ENCODE measurements at regions not wholly inside any gene's neighbourhood (a gene's known extent, or its start where the extent isn't known, plus 50 kb on each side); places are given as distances from the start of the nearest gene placed in this dataset.

DNA sequence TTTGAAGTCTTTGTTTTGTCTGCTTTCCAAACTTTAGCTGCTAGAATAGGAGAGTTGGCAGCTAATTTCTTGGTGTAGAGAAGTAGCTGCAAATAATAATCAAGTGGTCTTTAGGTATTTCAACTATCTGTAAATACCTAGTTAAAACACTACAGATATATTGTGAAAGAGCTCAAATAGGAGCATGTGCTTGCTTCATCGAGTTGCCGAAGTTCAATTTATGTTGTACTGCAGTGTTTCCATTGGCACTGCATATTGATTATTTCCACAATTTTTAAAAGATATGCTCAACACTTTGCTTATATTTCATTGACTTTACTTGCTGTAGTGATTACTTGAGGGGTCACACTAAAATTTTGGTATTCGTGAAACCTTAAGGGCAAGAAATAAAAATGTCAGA lies 131.6 kb upstream of the BMP4 start:
- 93% methylated on average over 3 of the region's 3 CpGs for WGBS, 2 donors (ENCODE audit: low coverage in 1 of 2)
- TF ChIP-seq, protein P1, sequence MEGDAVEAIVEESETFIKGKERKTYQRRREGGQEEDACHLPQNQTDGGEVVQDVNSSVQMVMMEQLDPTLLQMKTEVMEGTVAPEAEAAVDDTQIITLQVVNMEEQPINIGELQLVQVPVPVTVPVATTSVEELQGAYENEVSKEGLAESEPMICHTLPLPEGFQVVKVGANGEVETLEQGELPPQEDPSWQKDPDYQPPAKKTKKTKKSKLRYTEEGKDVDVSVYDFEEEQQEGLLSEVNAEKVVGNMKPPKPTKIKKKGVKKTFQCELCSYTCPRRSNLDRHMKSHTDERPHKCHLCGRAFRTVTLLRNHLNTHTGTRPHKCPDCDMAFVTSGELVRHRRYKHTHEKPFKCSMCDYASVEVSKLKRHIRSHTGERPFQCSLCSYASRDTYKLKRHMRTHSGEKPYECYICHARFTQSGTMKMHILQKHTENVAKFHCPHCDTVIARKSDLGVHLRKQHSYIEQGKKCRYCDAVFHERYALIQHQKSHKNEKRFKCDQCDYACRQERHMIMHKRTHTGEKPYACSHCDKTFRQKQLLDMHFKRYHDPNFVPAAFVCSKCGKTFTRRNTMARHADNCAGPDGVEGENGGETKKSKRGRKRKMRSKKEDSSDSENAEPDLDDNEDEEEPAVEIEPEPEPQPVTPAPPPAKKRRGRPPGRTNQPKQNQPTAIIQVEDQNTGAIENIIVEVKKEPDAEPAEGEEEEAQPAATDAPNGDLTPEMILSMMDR (IDR thresholded peaks at IDR 0.05), result no peak
- TF ChIP-seq POLR2AphosphoS5 (IDR thresholded peaks at IDR 0.05) (no peak), POLR2A (IDR thresholded peaks at IDR 0.05) (no peak), EP300 (IDR thresholded peaks at IDR 0.05) (no peak)

DNA sequence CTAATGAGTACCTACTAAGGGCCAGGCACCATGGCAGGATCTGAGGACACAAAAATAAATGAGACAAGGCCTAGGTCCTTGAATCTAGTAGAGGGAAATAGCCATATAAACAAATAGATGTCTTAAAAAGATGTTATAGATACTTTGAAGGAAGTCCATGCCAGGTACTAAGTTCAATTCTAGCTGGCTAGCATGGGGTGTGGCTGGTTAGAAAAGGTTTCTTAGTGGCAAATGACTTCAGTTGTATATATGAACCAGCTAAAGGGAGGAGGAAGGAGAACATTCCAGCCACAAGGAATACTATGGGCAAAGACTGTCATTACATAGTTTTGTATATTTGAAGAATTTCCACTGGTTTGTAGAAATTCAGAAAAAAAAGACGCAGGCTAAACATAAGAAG lies 133.6 kb upstream of the BMP4 start:
- WGBS, 2 donors (ENCODE audit: low coverage in 1 of 2), result 67 to 94% methylated on average over 1 of the region's 1 CpG
- no peaks in the 10 kb centered on the region for H3K27me3 ChIP-seq
- TF ChIP-seq POLR2AphosphoS5 (IDR thresholded peaks at IDR 0.05) (no peak), EP300 (IDR thresholded peaks at IDR 0.05) (no peak), POLR2A (IDR thresholded peaks at IDR 0.05) (no peak)
- TF ChIP-seq, protein P1 (IDR thresholded peaks at IDR 0.05), result no peak
- H3K9me3 ChIP-seq, result peaks cover 0 to 22% (median 0%) of the 10 kb centered on the region in 3 donors
- H3K4me1 ChIP-seq, result no peaks in the 10 kb centered on the region
- no peak for ATAC-seq
- H3K27ac ChIP-seq, result no peak overlapping the region
- no peaks in the 10 kb centered on the region for H3K36me3 ChIP-seq
- no peak overlapping the region for H3K4me3 ChIP-seq

More for the DNA sequence above, 131.6 kb upstream of the BMP4 start:
- Histone ChIP-seq H3K9me3 (peaks cover 0 to 2% (median 0%) of the 10 kb centered on the region in 3 donors), H3K27me3 (no peaks in the 10 kb centered on the region), H3K4me1 (no peaks in the 10 kb centered on the region), H3K36me3 (no peaks in the 10 kb centered on the region), H3K27ac (no peak overlapping the region), H3K4me3 (no peak overlapping the region)
- no peak for ATAC-seq

DNA sequence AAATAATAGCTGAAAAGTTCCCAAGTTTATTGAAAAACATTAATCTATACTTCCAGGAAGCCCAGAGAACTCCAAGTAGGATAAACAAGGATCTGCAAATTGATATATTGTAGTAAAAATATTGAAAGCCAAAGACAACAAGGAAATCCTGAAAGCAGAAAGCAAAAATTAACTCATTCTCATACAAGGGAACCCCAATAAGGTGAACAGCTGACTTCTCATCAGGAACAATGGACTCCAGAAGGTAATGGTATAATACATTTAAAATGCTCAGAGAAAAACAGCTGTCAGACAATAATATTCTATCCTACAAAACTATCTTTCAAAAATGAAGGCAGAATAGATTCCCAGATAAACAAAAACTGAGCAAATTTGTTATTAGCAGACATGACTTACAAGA lies 138.1 kb upstream of the BMP4 start:
- H3K4me1 ChIP-seq, result no peaks in the 10 kb centered on the region
- H3K9me3 ChIP-seq, result peaks cover 0 to 26% (median 0%) of the 10 kb centered on the region in 3 donors
- ATAC-seq, result no peak
- TF ChIP-seq, protein P1 (IDR thresholded peaks at IDR 0.05), result no peak
- TF ChIP-seq POLR2AphosphoS5 (IDR thresholded peaks at IDR 0.05) (no peak), EP300 (IDR thresholded peaks at IDR 0.05) (no peak), POLR2A (IDR thresholded peaks at IDR 0.05) (no peak)
- H3K27ac ChIP-seq, result no peak overlapping the region
- no peak overlapping the region for H3K4me3 ChIP-seq
- no peaks in the 10 kb centered on the region for H3K27me3 ChIP-seq
- H3K36me3 ChIP-seq, result no peaks in the 10 kb centered on the region

DNA sequence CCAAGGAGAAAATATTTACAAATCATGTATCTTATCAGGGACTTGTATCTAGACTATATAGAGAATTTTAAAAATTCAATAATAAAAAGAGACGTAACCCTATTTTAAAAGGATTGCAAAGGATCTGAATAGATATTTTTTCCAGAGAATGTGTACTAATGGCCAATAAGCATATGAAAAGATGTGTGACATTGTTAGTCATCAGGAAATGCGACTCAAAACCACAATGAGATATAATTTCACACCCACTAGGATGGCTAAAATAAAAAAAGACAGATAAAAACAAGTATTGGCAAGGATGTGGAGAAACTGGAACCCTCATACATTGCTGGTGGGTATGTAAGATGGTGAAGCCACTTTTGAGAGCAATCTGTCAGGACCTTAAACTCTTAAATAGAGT lies 141.9 kb upstream of the BMP4 start:
- WGBS, 2 donors (ENCODE audit: low coverage in 1 of 2), result 91 to 93% methylated on average over 2 of the region's 2 CpGs
- H3K4me3 ChIP-seq, result no peak overlapping the region
- H3K27ac ChIP-seq, result no peak overlapping the region
- H3K27me3 ChIP-seq, result no peaks in the 10 kb centered on the region
- H3K36me3 ChIP-seq, result no peaks in the 10 kb centered on the region
- H3K9me3 ChIP-seq, result peaks cover 0 to 21% (median 0%) of the 10 kb centered on the region in 3 donors
- ATAC-seq, result no peak
- TF ChIP-seq EP300 (IDR thresholded peaks at IDR 0.05) (no peak), POLR2A (IDR thresholded peaks at IDR 0.05) (no peak), POLR2AphosphoS5 (IDR thresholded peaks at IDR 0.05) (no peak)
- TF ChIP-seq, protein P1 (IDR thresholded peaks at IDR 0.05), result no peak
- H3K4me1 ChIP-seq, result no peaks in the 10 kb centered on the region

DNA sequence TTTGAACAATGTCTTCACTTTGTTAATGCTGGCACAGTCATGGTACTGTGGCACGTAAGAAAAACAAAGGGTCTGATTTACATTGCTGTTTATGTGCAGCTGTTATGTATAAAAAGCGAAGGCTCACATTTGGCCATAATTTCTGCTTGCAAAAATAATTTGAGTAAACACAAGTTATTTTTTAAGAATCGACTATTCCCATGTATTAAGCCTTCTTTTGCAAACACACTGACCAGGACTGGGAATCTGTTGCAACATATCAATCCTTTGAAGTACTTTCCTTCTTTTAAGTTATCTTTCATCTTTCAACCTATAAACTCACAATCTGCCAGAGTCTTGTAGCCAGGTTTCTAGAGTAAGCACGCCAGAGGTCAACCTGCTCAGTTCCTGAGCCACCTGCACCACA lies 145.4 kb upstream of the BMP4 start:
- TF ChIP-seq POLR2A (IDR thresholded peaks at IDR 0.05), result no peak
- no peak for TF ChIP-seq POLR2AphosphoS5 (IDR thresholded peaks at IDR 0.05)
- TF ChIP-seq, protein P1 (IDR thresholded peaks at IDR 0.05), result no peak
- no peak for ATAC-seq
- H3K9me3 ChIP-seq, result no peaks in the 10 kb centered on the region
- H3K27ac ChIP-seq, result no peak overlapping the region
- WGBS, 2 donors (ENCODE audit: low coverage in 1 of 2), result 64 to 67% methylated on average over 4 of the region's 4 CpGs
- H3K27me3 ChIP-seq, result no peaks in the 10 kb centered on the region
- H3K36me3 ChIP-seq, result no peaks in the 10 kb centered on the region
- H3K4me1 ChIP-seq, result no peaks in the 10 kb centered on the region
- H3K4me3 ChIP-seq, result no peak overlapping the region
